Stimulated activated CD4-positive, alpha-beta T cell treated with anti-CD3 and anti-CD28 coated beads, Interleukin-4, amount 100 ng/mL, for 4 hours (primary cell): ENCODE measurements at regions not wholly inside any gene's neighbourhood (a gene's known extent, or its start where the extent isn't known, plus 50 kb on each side); places are given as distances from the start of the nearest gene placed in this dataset.

Source experiments
- DNase-seq, 2 experiments: peaks; one replicate each; pipeline ENCODE4 v3.0.0-alpha.2; 2020

DNA sequence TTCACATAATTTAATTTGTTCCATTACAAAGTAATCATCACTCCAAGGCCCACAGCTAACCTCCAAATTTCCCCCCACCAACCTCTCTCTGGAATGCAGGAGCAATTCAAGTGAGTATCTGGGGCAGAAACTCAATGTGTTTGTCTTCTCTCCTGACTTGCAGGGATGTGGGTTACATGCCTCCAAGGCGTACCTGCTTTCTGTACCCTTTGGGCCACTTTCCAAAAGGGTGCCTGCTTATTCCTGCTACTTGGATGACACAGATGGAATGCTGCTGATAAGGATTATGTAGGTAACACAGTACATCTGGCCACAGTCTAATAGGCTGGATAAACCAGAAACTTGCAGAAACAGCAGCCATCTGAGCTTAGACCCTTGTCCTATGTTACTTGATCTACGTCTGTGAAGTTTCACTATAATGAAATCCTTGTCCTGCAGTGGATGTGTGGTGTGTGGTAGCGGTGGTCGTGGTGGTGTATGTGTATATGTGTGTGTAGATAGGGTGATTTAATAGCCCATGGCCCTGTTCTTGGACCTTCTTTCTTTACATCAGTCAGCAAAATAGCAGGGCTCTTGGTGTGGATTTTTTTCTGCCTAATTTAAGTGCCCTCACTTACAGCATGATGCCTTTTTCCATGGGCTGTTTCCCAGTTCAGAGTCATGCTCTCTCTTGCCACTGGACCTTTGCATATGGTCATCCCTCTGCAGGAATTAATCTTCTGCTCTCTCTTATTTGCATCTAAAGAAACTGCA is 175.9 kb downstream of the ZDHHC21 start:
- no peak for DNase-seq

GRCh38 chr9:14516656-14517055 is 176.6 kb downstream of the ZDHHC21 start:
- no peak for DNase-seq

- no peak for DNase-seq
Measured at GRCh38 chr9:14515571-14516198, 177.5 kb downstream of the ZDHHC21 start.

- no peak for DNase-seq
Measured at GRCh38 chr9:14515049-14515448, 178.2 kb downstream of the ZDHHC21 start.

GRCh38 chr9:14512942-14513341 is 180.3 kb downstream of the ZDHHC21 start:
- DNase-seq = no peak

DNA sequence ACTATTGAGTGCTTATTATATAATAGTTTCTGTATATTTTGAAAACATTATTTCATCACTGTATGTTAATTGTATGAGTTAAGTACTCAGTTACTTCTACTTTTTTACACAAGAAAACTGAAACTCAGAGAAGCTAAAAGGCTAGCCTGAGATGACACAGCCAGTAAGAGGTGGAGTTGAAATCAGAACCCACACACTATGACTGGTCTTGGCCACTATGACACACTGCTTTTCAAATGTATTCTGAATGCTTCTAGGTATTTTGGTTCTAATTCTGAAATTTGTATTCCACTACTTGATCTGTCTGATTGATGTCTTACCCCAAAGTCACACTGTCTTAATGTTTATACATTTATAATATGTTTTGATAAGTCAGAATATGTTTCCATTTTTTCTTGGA is 181.8 kb downstream of the ZDHHC21 start:
- DNase-seq = no peak

GRCh38 chr9:14508884-14509283 is 184.3 kb downstream of the ZDHHC21 start:
- no peak for DNase-seq

DNA sequence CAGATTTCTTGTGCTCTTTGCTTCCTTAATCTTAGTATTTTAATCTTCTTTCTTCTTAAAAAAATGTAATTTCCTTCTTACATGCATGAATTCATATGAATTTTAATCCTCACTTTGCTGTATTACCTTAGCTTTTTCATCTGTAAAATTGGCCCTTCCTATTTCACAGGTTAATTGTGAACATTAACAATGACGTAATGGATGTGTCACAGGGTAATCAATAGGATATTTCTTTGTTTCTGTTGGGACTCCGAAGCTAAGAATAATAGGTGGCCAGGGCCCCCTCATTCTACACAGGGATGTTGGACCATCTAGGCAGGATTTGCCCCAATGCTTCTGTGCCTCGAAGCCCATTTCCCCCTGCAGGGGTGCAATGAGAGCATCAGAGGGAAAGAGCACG is 187.4 kb upstream of the NFIB start:
- DNase-seq = no peak

DNA sequence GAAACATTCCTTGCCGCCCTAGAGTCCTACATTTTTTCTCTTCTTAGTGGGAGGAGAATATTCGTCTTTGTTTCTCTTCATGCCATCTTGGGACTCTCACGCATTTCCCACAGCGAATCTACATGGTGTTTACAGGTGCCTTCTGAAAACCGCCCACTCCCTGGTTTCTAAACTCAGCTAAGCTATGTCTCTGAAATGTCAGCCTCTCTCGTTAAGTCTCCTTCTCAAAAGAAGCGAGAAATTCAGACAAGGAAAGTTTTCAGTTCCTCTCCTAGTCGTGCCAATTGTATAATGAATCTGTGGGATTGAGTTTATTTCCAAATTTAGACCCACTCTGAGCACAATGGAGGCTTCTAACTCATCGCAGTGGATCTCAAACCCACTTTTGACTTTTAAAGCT is 186.8 kb upstream of the NFIB start:
- DNase-seq = no peak

- no peak for DNase-seq
Measured at GRCh38 chr9:14499976-14500375, 186.0 kb upstream of the NFIB start.

DNA sequence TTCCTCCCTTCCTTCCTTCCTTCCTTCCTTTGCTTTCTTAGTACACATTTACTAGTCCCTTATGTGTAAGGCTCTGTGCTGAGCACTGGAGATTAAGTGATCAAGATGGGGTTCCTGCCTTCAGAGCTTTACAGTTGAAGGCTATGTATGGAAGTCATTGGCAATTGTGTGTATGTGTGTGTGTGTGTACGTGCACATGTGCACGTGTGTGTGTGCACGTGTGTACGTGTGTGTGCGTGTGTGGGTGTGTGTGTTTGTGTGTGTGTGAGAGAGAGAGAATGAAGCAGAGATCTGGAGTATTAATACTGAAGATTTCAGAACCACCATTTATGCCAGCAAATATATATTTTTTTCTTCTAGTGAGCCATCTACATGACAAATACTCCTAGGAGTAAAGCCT is 184.9 kb upstream of the NFIB start:
- DNase-seq = no peak

DNA sequence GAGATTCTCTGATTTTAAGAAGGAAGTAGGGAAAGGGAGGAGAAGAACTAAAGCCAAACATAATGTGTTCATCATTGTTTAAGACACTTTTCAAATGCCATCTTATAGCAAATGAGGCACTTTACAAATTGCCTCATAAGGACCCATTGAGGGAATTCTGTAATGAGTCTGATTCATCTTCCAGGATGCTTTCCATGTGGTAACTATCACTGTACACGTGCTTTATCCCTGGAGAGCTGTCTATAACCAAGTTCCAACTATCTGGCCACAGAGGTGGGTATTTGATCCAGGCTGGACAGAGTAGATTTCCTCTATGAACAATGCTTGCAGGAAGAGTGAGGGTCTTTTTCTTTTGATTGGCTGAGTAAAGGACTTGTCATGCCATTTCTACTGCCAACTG is 183.5 kb upstream of the NFIB start:
- DNase-seq = no peak

GRCh38 chr9:14488421-14489190 is 174.7 kb upstream of the NFIB start:
- no peak for DNase-seq

GRCh38 chr9:14487547-14488185 is 173.7 kb upstream of the NFIB start:
- DNase-seq = no peak

DNA sequence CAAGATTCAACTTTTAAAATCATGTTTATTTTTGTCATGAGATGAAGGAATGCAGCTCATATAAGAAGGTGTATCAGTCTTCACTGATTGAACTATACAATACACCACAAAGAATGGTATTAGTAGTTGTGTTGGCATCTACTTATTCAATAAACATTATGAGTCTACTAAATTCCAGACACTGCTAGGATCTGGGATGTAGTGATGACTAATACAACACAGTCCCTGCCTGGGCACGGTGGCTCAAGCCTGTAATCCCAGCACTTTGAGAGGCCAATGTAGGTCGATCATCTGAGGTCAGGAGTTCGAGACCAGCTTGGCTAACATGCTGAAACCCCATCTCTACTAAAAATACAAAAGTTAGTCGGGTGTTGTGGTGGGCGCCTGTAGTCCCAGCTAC is 171.4 kb upstream of the NFIB start:
- no peak for DNase-seq

DNA sequence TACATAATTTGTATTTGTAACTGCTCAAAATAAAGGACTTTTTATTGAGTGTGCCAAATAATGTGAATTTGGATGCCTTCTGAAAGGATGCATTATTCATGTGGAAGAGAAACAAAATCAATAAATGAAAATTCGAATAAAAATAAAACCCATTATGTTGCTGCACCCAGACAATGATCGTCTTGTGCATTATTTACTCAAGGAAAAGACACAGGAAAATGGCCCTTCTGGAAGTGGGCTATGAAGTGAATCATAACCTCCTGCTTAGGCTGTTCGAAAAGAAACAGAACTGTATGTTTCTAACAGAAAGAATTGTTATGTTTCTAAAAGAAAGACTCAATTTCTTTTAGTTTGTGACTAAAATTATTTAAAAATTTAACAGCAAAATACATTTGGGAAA is 168.9 kb upstream of the NFIB start:
- no peak for DNase-seq

- no peak for DNase-seq
Measured at GRCh38 chr9:14480526-14480925, 166.6 kb upstream of the NFIB start.

- no peak for DNase-seq
Measured at GRCh38 chr9:14479163-14479560, 165.2 kb upstream of the NFIB start.

DNA sequence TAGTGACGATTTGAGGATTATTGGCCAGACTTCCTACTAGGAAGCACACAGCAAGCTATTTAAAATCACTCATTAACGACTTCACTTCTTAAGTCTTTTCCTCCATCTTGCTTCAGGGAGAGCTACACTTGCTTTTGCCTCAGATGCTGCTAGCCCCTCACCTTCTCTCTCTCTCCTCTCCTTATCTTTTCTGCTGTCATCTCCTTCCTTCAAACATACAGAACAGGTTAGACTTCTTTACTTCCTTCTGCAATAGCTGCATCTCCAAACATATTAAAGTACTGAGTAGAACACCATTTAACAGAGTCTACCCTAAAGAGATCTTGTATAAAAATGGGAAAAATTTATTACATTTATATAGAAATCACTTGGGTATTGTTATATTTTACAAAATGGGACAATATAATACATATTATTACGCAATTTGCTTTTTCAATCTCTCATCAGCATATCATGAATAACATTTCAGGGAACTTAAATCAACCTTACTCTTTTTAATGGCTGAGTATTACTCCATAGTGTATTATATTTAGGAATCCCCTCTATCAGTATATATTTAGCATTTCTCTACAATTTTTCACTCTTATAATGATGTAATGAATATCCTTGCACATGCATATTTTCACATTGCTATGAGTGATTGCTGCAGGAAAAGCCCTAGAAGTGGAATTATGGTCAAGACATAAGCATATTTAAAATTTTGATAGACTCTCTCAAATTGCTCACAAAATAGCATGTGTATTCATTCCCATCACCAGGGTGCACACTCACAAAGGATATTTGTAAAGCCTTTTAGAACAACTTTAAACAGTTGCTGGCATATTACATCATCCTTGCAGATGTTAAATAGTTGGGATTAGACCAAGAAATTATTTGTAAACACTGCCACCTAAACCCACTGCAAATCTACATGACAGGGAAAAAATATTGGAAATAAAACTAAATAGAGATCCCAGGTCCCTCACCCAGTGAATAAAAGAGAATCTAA is 164.5 kb upstream of the NFIB start:
- DNase-seq = no peak

- DNase-seq = no peak
Measured at GRCh38 chr9:14471041-14471440, 157.1 kb upstream of the NFIB start.

- DNase-seq = no peak
Measured at GRCh38 chr9:14467675-14468374, 153.9 kb upstream of the NFIB start.

- no peak for DNase-seq
Measured at GRCh38 chr9:14466828-14467227, 152.9 kb upstream of the NFIB start.
